NCI-H524 (cell line): ENCODE measurements at regions not wholly inside any gene's neighbourhood (a gene's known extent, or its start where the extent isn't known, plus 50 kb on each side); places are given as distances from the start of the nearest gene placed in this dataset.

Experiments used
- DNase-seq, 2 experiments: peaks; one replicate each; lab custom pipeline; 2025; lab: John Stamatoyannopoulos, UW

DNA sequence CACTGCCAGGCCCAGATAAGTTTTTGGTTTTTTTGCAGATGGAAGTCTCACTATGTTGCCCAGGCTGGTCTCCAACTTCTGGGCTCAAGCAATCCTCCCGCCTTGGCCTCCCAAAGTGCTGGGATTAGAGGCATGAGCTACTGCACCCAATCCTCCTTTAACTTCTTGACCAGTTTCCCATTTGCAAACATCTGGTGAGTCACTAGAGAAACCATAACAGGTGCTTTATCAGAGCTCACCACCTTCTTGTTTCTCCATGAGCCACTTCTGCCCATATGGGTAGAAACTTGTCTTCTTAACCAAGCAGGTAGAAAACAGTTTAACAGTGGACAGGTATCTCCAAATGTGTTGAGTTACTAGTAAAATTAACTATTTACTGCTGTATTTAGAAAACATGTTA is 128.4 kb upstream of the AP1S2 start:
- DNase-seq = no peak

DNA sequence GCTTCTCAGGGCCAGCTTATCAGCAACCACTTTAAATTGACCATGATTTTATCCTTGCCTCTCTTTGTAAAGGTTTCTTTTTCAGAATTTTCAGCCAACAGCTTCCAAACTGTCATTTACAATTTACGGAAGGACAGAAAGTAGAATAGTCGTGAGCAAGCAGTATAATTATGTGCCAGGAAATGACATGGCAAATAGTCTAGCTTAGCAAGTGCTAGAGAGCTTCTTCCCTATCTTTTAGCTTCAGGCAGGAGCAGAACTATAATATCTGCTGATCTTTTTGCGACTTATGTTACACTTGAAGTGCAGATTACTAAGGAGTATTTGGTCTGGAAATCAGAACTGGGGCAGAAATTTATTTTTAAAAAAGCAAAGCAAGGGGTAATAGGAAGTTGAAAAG is 123.0 kb upstream of the AP1S2 start:
- no peak for DNase-seq

DNA sequence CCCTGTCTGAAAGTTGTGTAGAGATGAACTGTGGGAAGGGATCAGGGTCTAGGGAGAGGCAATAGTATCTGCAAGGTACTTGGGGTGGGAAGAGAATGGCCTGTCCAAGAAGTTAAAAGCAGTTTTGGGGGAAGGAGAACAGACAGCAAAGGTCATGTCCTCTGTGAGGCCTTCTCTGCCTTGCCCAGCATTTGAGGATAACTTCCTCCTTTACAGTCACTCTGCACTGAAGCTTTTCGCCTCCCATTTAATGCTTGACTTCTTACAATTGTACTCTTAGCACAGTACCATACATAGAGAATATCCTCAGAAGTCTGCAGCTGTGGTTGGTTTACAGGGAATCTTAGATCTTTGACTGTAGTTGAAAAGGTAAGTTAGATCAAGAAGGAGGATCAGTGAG is 121.8 kb upstream of the AP1S2 start:
- DNase-seq = no peak

DNA sequence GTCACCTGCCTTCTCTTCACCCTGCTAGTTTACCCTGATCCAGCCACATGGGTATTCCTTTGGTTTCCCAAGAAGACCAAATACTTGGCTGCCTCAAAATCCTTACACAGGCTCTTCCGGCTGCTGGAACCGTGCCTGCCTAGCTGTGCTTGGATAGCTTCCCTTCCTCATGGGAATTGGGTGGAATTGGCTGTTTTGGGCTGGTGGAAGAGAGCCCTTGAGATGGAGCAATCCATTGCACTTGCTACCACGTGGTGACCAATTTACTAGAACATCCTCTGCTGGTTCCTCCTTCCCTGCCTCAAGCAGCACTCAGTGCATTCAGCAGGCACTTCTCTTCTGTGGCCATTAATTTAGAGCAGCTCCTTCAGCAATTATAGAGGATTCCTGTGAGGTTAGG is 119.3 kb upstream of the AP1S2 start:
- no peak for DNase-seq

DNA sequence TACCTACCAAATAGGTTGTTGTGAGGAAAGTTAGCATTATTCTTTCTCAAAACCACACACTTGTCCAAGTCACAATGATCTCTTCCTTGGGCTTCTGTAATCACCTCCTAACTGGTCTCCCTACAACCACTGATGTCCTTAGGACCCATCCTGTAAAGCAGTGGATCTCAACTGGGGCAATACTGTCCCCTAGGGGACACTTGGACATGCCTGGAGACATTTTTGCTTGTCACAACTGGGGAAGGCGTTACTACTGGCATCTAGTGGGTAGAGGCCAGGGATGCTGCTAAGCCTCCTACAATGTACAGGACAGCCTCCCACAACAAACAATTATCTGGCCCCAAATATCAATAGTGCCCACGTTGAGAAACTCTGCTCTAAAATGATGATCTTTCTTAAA is 118.7 kb upstream of the AP1S2 start:
- peak; percentile 14 to 65 for DNase-seq

DNA sequence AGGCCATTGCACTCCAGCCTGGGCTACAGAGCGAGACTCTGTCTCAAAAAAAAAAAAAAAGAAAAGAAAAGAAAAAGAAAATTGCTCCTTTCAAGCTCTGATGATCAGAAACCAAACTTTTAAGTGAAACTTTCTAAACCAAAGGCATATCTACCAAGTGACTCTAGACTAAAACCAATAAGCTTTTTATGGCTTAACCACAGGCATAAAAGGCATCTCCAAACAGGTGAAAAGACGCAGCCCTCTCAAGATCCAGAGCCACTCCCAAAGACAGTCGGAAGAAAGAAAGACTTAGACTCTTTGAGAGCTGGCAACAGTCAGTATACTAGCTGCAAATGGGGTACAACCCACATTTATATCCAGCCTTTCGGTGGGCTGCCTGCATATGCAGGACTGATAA is 117.1 kb upstream of the AP1S2 start:
- no peak for DNase-seq

DNA sequence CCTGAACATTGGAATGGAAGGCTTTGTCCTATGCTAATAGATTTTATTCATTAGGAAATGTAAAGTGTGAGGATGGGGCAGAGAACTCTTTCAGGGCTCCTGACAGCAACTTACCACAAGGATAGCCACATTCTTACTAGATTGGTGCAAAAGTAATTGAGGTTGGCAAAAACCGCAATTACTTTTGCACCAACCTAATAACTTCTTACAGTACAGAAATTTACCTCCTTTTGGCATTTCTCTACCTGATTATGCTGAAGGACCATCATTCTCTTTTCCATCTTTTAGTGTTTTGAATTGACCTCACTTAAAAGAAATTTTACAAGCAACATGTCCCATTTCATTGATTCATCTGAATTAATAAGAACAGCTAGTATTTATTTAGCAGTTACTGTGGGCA is 109.2 kb upstream of the AP1S2 start:
- no peak for DNase-seq

DNA sequence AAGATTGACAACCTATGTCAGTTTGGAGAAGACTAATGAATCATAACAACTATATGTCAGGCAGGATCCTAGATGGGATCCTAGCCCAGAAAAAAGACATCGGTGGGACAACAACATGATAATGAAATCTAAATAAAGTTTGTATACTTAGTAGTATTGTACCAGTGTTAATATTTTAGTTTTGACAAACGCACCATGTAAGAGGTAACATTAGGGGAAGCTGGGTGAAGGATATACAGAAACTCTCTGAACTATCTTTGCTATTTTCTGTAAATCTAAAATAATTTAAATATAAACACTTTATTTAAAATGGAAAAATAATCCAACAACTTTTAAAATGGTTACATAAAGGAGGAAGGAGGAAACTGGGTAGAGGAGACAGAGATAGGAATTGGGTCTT is 105.6 kb upstream of the AP1S2 start:
- DNase-seq = no peak

DNA sequence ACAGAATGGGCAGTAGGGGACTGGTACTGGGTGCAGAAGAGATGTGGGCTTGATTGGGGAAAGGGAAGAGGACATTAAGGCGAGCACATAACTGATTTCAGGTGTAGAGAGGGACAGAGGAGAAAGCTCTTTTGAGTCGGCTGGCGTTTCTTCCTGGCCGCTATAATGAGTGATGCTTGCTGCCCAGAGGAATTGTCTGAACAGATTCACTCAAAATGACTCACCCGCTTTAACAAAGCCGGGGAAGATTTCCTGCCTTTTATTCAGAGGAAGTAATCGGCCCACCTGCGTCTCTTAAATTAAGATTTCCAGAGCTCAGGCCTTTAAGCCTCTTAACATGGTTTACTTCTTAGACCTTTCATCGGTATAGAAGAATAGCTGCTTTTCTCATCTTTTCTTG is 102.1 kb upstream of the AP1S2 start:
- DNase-seq = no peak

DNA sequence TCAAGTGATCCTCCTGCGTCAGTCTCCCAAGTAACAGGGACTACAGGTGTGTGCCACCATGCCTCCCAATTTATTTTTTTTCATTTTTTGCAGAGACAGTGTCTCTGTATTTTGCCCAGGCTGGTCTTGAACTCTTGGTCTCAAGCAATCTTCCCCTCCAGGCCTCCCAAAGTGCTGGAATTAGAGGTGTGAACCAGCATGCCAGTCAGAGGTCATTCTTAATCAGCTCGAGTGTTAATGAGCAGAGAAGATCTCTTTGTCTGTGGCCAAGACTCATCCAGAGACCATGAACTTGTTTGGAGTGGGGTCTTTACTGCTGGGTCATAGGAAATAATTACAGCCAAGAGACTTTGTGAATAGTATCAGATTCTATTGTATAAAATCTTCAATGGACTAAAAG is 99.2 kb upstream of the AP1S2 start:
- DNase-seq = no peak

DNA sequence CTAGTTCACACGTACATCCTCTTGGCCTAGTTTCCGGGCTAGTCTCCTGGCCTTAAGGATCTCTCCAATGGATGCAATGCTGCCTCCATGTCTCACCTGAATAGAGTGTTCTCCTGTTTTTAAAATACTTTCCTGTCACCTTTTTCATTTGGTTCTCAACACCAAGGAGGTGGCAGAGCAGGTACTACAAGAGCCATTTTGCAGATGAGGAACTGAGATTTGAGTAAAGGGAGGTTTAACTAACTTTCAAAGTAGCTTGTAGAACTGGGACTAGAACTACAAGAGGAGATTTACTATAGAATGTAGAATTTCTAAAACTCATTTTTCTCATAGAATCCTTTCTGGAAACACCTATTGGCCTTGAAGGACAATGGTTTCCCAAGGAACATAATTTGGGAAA is 97.6 kb upstream of the AP1S2 start:
- no peak for DNase-seq

DNA sequence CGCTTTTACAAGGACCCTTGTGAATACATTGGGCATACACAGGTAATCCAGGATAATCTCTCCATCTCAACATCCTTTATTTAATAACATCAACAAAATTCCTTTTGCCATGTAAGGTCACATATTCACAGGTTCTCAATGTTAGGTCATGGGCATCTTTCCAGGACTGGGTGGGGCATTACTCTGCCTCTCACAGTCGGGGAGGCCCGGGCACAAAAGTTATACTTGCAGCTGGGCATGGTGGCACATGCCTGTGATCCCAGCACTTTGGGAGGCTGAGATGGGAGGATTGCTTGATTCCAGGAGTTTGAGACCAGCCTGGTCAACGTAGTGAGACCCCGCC is 93.7 kb upstream of the AP1S2 start:
- no peak for DNase-seq

DNA sequence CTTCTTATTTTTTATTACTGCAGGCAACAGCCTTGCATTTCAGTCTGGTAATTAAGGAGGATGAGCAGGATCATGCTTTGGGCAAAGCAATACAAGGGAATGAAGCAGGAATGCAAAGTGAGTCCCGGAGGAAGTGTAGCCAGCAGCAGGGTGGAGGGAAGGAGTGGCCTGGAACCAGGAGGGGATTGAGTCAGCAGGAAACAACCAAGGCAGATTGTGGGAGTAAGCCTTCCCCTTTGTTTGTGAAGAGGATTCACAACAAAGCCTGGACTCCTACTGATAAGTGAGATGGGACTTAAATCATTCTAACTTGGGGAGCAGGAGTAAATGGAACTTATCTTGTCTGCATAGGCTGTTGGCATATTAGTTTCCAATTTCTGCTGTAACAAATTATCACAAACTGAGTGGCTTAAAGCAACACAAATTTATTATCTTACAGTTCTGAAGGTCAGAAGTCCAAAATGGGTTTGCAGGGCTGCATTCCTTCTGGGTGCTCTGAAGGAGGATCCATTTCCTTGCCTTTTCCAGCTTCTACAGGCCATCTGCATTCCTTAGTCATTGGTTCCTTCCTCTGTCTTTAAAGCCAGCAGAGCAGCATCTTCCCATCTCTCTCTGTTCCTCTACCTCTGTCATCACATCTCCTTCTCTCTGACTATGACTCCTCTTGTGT is 93.2 kb upstream of the AP1S2 start:
- no peak for DNase-seq

DNA sequence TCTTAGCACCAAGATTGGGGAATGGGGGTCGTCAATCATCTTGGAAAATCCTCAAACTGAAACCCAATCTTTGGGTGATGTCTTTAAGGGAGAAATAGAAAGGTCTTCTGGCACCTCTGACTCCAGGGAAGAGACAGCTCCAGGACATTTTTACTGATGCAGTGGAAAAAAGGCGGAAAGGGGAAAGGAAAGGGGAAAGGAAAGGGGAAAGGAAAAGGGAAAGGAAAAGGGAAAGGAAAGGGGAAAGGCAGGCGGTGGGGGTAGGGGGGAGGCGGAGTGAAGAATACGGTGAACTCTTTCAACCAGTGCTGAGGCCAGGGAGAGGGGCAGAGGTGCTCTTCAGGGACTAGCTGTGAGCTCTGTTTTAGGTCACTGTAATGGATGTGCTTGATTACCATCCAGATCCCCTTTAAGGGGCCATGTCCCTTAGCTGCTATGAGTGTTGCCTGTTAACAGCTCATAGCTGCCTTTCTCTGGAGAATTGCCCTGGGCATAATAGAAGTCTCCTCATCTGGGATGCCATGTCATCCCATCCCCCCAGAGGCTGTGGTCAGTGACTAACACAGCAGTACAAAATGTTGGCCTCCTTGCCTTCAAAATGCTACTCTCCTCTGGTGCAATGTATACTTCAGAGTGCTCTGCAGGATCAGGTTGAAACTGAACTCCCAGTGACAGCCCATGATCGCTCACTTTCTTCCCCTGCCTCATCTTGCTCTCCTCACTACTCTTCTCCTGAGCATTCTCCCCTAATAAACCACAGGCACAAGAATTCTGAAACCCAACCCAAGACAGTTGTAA is 92.4 kb upstream of the AP1S2 start:
- no peak for DNase-seq

DNA sequence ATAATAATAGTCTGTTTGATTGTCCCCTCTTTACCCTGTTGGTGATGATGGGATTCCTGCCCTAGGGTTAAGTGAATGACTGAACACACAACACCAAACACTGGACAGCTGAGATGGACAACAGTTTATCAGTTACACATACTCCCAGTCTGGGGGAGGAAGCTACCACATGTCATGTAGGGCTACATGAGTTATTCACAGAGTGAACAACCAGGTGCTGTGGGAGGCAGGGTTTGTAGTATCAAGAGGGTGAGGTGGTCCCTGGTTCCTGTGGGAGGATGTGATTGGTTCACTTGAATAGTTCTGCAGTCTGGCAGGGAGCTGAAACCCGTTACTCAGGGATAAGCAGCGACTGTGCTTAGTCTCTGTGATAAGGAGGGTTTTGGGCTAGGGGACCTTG is 88.8 kb upstream of the AP1S2 start:
- no peak for DNase-seq

DNA sequence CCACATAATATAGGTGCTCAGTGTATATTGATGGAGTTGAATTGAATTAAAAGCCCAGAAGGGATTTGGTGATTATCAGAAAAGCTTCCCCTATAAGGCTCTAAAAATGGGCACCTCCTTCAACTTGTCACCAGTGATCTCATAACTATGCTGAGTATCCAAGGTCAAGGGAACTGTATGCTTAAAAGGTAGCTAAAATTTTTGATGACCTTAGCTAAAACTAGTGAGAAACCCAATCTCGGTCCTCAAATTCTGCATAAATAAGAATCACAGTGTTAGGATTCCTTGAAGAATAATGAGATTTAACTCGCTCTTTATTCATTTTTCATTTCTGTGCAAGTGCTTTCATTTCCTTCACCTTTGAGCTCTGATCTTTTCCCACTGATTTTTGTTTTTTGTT is 87.7 kb upstream of the AP1S2 start:
- DNase-seq = no peak

DNA sequence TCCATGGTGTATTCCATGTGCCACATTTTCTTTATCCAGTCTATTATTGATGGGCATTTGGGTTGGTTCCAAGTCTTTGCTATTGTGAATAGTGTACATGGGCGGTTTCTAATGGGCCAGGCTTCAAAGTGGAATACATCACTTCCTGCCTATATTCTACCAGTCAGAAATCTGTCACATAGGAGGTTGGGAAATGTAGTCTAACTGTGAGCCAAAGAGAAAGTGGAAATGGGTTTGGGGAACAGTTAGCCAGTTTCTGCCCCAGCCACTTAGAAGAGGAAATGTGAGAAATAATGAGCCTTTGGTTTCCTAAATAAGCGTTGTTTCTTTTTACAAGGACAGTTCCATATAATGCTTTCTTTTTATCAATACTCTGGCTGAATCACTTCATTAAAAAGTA is 85.1 kb upstream of the AP1S2 start:
- no peak for DNase-seq

DNA sequence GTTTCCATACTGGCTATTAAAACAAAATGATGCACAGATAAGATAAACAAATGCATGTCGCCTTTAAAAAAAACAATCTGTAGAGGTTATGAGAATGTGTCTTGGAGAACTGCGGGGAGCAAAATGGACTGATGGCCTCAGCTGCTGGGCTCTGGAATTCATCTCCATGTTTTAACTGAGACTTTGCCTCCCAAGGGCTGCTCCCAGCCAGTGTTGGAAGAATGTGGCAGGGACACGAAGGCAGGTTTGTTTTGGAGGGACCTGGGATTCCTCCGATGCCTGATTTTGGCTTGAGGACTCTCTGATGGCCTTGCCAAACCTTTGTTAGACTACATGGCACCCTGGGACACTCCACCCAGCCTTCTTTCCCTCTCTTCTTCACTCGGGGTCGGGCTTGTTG is 83.5 kb upstream of the AP1S2 start:
- DNase-seq = no peak

DNA sequence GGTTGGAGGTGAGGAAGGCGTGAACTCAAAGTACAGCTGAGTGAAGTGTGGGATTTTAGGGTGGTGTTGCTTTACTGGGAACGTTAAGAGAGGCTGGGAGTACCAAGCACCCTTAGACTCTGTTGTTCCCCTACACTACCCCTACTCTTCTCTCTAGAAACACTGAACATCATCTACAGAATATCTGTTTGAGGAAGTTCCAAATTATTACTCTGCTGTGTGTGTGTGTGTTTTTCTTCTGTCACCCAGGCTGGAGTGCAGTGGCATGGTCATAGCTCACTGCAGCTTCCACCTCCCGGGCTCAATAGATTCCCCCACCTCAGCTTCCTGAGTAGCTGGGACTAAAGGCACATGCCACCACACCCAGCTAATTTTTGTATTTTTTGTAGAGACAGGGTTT is 76.7 kb upstream of the AP1S2 start:
- no peak for DNase-seq

DNA sequence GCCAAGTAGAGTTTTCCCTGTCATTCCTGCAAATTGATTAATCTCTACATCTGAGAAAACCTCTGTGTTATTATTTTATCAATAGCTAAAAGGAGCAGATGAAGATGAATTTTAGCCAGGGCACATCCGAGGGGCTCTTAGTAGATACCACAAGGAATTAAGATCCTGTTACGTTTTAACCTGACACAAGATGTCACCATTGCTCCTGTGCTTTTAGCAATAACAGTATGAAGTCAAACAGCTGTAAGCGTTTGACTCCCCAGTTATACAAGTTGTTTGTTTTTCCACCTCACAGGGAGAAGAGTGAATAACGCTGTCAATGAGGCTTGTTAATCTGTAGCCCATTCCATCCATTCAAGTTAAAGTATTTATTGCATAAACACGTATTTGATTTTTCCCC is 76.0 kb upstream of the AP1S2 start:
- peak; percentile 42 to 66 for DNase-seq

DNA sequence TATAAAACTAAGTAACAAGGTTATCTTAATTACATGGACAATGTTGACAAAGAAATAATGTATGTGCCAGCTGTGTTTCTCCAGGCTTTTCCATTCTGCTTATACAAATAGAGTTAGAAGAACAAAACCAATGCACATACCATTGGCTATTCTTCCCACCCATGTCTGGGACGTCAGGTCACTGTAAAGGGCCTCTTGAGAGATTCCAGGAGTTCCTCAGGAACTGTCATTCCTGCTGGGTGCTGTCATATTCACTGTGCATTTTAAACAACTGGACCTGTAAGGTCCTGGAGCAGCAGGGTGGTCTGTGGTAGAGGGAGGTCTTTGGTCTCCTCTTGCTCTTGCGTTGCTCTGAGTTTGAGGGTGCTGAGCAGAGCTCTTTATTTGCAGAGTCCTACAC is 74.6 kb upstream of the AP1S2 start:
- DNase-seq = no peak

DNA sequence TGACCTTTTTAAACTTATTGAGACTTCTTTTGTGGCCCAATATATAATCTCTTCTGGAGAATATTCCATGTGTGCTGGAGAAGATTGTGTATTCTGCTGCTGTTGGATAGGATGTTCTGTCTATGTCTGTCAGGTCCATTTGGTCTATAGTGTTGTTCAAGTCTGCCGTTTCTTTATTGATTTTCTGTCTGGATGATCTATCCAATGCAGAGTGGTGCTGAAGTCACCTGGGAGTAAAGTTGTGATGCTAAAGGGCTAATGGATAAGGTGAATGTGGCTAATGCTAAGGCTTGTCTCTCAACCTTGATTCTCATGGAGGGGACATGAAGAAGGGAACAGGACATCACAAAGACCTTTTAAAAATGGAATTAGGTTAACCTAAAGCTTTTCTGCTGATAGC is 72.0 kb upstream of the AP1S2 start:
- DNase-seq = no peak

DNA sequence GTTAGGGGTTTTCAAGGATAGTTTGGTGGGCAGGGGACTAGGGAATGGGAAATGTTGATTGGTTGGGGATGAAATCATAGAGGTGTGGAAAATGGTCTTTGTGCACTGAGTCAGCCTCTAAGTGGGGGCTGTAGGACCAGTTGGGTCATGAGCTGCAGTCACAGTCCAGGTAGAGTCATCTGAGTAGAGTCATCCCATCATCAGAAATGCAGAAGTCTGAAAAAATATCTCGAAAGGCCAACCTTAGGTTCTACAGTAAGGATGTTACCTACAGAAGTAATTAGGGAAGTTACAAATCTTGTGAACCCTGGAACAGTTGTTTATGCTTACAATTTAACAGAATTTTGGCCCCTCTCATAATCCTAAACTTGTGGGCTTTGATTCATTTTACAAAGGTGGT is 63.4 kb upstream of the AP1S2 start:
- DNase-seq = no peak

DNA sequence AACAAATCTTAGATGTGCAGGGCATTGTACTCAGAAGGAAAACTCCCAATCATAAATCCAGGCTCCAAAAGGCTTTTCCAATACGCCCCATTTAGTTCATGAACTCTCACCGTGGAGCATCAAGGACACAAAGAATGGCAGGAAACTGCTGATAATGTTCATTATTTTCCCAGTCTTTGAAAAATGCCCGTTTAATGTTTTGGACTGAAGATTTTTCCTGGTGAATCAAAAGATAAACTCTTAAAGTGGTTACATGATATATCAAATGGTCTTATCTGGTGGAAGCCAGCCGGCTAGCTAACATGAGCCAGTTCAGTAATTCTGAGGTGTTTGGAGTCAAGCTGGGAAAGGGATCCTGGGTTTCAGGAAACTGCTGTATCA is 62.1 kb upstream of the AP1S2 start:
- no peak for DNase-seq
